ENCODE measurements at regions not wholly inside any gene's neighbourhood (a gene's known extent, or its start where the extent isn't known, plus 50 kb on each side); places are given as distances from the start of the nearest gene placed in this dataset.
"Not testable (repeated sequence)": the region's sequence is repeated elsewhere in the genome, so short reads cannot be mapped to it uniquely, and the experiment has no call there.

- no peak for DNase-seq (ENCODE audit: low spot score)
Measured at GRCh38 chr3:110886222-110886893, 185.3 kb upstream of the NECTIN3 start.

- no peak for DNase-seq (ENCODE audit: low spot score)
Measured at GRCh38 chr3:110887176-110887575, 184.4 kb upstream of the NECTIN3 start.

GRCh38 chr3:110888625-110889375 lies 182.8 kb upstream of the NECTIN3 start:
- DNase-seq (ENCODE audit: low spot score) = not testable (repeated sequence)

- not testable (repeated sequence) for DNase-seq (ENCODE audit: low spot score)
Measured at GRCh38 chr3:110889376-110889699, 182.3 kb upstream of the NECTIN3 start.

GRCh38 chr3:110894574-110894973 lies 177.0 kb upstream of the NECTIN3 start:
- no peak for DNase-seq (ENCODE audit: low spot score)

DNA sequence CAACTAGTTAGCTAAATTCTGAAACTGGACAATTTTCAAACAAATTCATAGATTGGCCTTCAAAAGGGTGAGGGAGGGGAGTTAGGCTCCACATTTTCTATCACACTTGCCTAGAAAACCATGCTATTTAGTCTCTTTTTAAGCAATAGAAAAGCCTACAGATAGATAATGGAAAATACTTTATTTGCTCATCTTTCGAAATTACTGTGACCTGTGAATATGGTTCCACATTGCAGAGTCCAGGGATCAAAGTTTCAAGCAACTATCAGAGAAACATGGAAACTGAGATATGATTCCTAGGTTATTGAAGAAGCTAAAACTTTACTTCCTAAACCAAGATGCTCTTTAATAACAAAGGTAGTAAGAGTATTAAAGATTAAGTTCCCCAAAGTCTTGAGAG lies 176.6 kb upstream of the NECTIN3 start:
- DNase-seq (ENCODE audit: low spot score) = no peak

DNA sequence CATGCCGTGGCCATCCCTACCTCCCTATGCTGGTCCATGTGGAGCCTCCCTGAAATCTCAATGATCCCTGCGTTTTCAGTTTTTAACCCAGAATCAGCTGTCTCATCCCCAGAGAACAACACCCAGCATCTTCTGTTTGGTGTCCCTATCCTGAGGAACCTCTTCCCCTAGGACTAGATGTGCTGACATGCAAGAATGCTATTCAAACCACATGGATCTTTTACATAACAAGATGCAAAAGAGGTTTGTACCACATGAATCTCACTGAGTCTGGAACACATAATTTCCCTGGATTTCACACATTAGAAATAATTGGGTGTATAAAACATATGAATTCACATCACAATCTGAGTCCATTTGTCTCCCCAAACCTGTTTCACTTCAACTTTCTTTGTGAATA lies 174.6 kb upstream of the NECTIN3 start:
- DNase-seq (ENCODE audit: low spot score) = no peak

- DNase-seq (ENCODE audit: low spot score) = no peak
Measured at GRCh38 chr3:110900576-110900975, 171.0 kb upstream of the NECTIN3 start.

- no peak for DNase-seq (ENCODE audit: low spot score)
Measured at GRCh38 chr3:110901536-110901935, 170.1 kb upstream of the NECTIN3 start.

- no peak for DNase-seq (ENCODE audit: low spot score)
Measured at GRCh38 chr3:110902453-110903085, 169.0 kb upstream of the NECTIN3 start.

DNA sequence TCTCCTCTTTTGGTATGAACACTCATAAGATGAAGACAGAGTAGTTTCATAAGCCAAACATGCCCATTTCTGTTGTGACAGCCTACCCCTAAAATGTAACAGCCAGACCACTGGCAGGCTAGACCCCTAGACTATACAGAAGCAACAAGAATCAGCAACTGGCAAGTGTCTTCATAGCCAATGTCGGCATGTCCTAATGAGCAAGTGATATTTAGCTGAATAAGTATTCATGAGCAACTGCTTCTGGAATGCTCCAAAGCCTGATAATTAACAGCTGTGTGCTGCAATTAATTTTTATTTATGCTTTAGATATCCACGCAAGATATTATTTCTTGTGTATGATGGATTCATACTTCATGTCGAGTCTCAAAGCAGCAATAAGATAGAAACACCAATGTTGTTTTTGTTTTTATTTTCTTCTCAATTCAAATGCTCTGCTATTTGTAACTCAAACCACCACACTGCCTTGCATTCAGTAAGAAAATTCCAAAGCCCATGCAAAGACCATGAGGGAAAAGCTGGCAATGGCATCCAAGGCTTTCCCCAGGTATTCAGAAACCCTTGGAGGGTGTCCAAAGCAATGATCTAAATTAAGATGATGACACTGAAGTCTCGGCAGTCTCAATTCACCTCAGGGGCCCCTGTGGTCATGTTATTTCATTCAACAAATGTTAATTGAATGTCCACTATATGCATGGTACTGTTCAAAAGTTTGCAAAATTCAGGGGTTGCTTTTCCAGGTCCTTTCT lies 167.7 kb upstream of the NECTIN3 start:
- DNase-seq (ENCODE audit: low spot score) = no peak

DNA sequence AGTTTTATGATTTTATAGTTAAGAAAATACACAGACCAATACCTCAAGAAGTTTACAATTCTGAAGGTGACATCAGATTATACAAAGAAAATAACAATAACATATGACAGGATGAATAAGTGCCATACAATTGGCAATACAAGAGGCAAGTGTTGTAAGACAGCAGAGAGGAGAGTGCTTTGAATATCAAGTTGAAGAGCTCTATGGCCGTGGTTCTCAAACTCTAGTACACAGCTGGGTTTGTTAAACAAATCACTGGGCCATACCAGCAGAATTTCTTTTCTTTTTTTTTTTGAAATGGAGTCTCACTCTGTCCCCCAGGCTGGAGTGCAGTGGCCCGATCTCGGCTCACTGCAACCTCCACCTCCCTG lies 167.1 kb upstream of the NECTIN3 start:
- no peak for DNase-seq (ENCODE audit: low spot score)

DNA sequence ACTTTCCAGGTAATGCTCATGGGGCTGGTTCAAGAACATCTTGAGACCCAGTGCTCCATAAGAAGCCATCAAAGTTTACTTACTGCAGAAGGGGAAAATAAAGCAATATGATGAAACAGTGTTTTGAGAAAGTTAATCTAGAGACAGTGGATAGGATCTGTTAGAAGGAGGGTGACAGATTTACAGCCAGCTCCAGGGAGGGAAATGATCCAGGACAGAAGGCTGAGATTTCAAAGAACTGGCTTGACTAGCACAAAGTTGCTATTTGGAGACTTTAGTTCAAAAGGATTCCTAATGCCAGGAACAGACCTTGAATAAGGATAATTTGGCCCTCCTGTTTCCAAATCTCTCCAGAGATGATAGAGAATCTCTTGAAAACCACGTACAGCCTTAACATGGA lies 166.5 kb upstream of the NECTIN3 start:
- DNase-seq (ENCODE audit: low spot score) = no peak

GRCh38 chr3:110909839-110910238 lies 161.8 kb upstream of the NECTIN3 start:
- DNase-seq (ENCODE audit: low spot score) = no peak

DNA sequence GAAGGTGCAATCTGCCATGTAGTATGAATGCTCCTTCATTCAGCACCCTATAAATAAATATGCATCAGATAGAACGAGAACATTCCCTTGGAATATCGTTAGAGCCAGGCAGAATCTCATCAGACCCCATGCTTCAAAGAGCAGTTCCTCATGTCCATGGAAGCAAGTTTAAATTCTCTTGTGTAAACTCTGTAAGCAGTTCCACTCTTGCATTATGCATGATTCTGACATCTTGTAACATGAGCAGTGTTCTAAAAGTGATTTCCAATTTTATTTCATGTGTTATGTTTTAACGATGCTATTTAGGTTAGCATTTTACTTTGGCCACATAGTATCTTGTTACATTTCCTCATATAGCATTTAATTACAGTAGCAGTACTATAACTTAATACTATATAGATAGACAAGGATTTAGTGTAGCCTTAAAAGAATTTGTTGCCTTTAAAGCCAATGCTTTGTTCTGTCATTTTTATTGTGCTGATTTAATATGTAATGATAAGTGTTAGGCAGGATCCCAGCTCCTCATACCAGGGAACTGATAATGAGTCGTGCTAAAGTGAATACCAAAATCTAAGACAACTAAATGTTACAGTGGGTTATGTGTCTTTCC lies 161.2 kb upstream of the NECTIN3 start:
- DNase-seq (ENCODE audit: low spot score) = no peak

- no peak for DNase-seq (ENCODE audit: low spot score)
Measured at GRCh38 chr3:110918963-110919362, 152.7 kb upstream of the NECTIN3 start.

DNA sequence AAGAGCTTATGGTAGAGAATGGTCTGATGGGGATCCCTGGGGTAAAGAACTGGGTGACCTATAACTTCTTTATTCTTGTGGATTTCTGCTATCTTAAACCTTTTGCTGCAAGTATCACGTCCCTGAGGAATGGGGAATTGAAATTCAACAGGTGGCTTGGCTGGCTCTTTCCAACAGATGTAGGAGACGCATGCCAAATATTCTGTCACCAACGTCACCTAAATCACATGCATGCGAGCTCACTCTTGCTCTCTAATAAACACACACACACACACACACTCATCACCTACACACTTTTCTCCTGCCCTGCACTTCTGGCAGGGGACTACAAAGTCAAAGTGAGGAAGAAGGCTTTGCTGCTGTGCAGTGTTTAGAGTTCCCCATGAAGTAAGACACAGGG lies 145.8 kb upstream of the NECTIN3 start:
- DNase-seq (ENCODE audit: low spot score) = no peak

- no peak for DNase-seq (ENCODE audit: low spot score)
Measured at GRCh38 chr3:110928016-110928662, 143.5 kb upstream of the NECTIN3 start.

DNA sequence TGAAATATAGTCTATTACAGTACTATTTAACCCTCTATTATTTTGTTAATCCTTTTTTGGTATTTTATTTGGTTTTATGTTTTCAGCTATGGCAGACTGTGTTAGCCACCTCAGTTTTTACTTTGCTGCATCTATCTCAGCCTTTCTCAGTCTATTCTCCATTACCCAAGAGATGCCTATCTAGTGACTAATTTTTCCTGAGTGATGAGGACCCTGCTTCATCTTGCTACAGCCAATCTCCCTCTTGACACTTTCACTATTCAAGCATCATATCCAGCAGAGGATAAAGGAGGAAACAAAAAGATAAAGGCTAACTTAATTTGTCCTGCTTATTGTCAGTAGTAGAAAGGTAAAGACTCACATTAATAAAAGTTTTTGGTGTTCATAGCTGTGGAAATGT lies 141.8 kb upstream of the NECTIN3 start:
- no peak for DNase-seq (ENCODE audit: low spot score)

GRCh38 chr3:110932567-110932966 lies 139.0 kb upstream of the NECTIN3 start:
- DNase-seq (ENCODE audit: low spot score) = no peak

DNA sequence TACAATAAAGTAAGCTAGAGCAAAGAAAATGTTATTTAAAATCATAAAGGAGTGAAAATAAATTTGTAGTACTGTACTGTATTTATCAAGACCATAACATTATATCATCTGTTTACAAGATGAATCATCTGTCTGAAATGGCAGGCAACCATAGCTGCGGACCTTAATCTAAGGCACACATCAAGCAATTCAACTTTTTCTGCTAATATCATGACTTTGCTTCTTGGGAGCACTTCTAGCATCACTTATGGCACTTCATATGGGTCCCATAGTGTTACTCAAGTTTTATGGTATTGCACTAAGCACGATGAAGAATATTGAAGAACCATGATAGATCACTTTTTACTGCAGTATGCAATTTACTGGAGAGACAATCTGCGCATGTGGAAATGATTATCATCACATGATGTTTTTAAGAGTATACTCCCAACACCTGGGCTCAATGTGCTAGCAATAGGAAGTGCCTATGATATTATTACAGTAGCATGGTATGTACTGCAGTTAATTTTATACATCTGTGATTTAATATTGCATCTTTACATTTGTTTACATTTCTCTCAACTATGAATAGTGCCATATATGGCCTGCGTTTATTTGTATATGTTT lies 137.7 kb upstream of the NECTIN3 start:
- no peak for DNase-seq (ENCODE audit: low spot score)
